ENCODE measurements at regions not wholly inside any gene's neighbourhood (a gene's known extent, or its start where the extent isn't known, plus 50 kb on each side); places are given as distances from the start of the nearest gene placed in this dataset.

DNA sequence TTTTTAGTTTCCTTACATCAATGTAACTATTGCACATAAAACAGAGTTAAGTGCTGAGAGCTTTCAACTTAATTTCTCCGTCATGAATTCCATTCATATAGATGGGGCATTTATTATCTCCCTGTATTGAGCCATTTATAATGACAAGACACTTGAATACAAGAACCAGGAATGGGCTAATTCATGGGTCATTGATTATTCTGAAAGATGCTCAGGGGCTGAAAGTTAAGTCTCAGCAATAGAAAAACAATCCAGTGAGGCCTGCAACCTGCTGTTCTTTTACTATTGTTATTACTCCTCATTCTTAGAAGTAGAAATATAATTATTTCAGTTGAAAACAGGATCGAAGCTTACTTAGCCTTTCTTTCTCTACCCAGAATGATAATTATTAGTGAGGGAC lies 307.7 kb downstream of the MMUT start:
- TF ChIP-seq CTCF (conservative IDR thresholded peaks at IDR 0.05) (no peak), EZH2 (IDR thresholded peaks at IDR 0.05; ENCODE audit: low read depth) (no peak)

Measured in PC-9 (cell line).